Uterus (tissue), 3 donors: ENCODE measurements at regions not wholly inside any gene's neighbourhood (a gene's known extent, or its start where the extent isn't known, plus 50 kb on each side); places are given as distances from the start of the nearest gene placed in this dataset.

Experiments
- DNase-seq, 2 donors: peaks; one replicate each; pipeline ENCODE4 v3.0.0-alpha.2; 2019 to 2020
- H3K27ac ChIP-seq, 2 donors: fragments of 200-600 bp; sonication (generic); 1 replicate in 1 of 2; 2 replicates in 1 of 2; pipeline ENCODE4 v1.5.1; 2016 to 2018
- H3K27me3 ChIP-seq, 2 donors: fragments of 200-600 bp; sonication (generic); one replicate each; pipeline ENCODE4 v1.5.1; 2018 to 2019; ENCODE audit warnings: control low read depth in 1 of 2
- H3K36me3 ChIP-seq, 2 donors: fragments of 200-600 bp; sonication (generic); one replicate each; pipeline ENCODE4 v1.5.1; 2019; ENCODE audit warnings: control low read depth in 1 of 2
- H3K4me1 ChIP-seq, 2 donors: fragments of 200-600 bp; sonication (generic); one replicate each; pipeline ENCODE4 v1.5.1; 2018 to 2019; ENCODE audit warnings: control low read depth in 1 of 2
- H3K4me3 ChIP-seq, 2 donors: fragments of 200-600 bp; sonication (generic); 1 replicate in 1 of 2; 2 replicates in 1 of 2; pipeline ENCODE4 v1.5.1; 2018 to 2019; ENCODE audit warnings: mild to moderate bottlenecking in 1 of 2
- H3K9me3 ChIP-seq, 2 donors: fragments of 200-600 bp; sonication (generic); one replicate each; pipeline ENCODE4 v1.5.1; 2019; ENCODE audit warnings: control low read depth in 1 of 2
- POLR2A ChIP-seq, 2 donors: fragments of 450-650 bp; IDR thresholded peaks; one replicate each; pipeline ENCODE4 v1.6.1; 2016; ENCODE audit warnings: antibody characterized with exemption in 2 of 2, mild to moderate bottlenecking in 1 of 2, moderate library complexity in 1 of 2
- intact Hi-C: fragments of 100-400 bp; cut with DNase I; formaldehyde crosslinking; loops from one replicate; pipeline ENCODE4 v1.15.1; 2023; ENCODE audit warnings: low total_unique reads
- TF ChIP-seq, protein P1 (sequence below), 4 experiments: fragments of 200-600 bp in 2 of 4; fragments of 450-650 bp in 2 of 4; sonication (generic) in 2 of 4; IDR thresholded peaks; one replicate each; pipeline ENCODE4 v1.5.1; 2016 to 2019; ENCODE audit warnings: antibody characterized with exemption in 4 of 4, mild to moderate bottlenecking in 2 of 4, moderate library complexity in 1 of 4
- donor health status: DM: yes; HTN: yes; CAD: no.

- no peak for TF ChIP-seq POLR2A (IDR thresholded peaks at IDR 0.05)
- no peaks in the 10 kb centered on the region for H3K36me3 ChIP-seq
- DNase-seq: no peak
- no peaks in the 10 kb centered on the region for H3K27me3 ChIP-seq
- H3K27ac ChIP-seq: no peak overlapping the region
- no peaks in the 10 kb centered on the region for H3K4me1 ChIP-seq
- intact Hi-C loops: no loop called here
- H3K4me3 ChIP-seq: no peak overlapping the region
- H3K9me3 ChIP-seq: no peaks in the 10 kb centered on the region
These were observed 174.9 kb upstream of the SPTLC3 start for GRCh38 chr20:12833861-12834260.

DNA sequence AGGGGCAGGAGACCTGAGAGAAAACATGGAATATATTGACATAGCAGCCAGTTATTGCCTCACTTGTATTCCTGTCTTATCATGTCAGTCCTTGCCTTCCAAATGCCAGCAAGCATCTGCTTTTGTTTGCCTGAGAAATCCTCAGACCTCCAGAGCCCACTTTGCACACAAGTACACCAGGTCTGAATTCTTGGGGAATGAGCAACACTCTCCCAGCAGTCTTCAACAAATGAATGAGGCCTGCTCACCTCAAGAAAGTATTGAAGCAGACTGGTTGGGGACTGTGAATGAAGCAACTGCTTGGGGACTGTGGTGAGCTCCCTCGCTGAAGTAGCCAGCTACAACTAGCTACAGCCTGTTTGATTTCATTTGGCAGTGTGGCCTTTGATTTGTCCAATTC, 172.8 kb upstream of the SPTLC3 start:
- H3K27me3 ChIP-seq: no peaks in the 10 kb centered on the region

GRCh38 chr20:12837646-12838045, 171.1 kb upstream of the SPTLC3 start:
- H3K27me3 ChIP-seq: no peaks in the 10 kb centered on the region
- no peaks in the 10 kb centered on the region for H3K9me3 ChIP-seq
- H3K36me3 ChIP-seq: no peaks in the 10 kb centered on the region
- H3K4me1 ChIP-seq: no peaks in the 10 kb centered on the region
- intact Hi-C loops: no loop called here
- no peak overlapping the region for H3K4me3 ChIP-seq
- H3K27ac ChIP-seq: no peak overlapping the region
- TF ChIP-seq POLR2A (IDR thresholded peaks at IDR 0.05): no peak
- TF ChIP-seq, protein P1, sequence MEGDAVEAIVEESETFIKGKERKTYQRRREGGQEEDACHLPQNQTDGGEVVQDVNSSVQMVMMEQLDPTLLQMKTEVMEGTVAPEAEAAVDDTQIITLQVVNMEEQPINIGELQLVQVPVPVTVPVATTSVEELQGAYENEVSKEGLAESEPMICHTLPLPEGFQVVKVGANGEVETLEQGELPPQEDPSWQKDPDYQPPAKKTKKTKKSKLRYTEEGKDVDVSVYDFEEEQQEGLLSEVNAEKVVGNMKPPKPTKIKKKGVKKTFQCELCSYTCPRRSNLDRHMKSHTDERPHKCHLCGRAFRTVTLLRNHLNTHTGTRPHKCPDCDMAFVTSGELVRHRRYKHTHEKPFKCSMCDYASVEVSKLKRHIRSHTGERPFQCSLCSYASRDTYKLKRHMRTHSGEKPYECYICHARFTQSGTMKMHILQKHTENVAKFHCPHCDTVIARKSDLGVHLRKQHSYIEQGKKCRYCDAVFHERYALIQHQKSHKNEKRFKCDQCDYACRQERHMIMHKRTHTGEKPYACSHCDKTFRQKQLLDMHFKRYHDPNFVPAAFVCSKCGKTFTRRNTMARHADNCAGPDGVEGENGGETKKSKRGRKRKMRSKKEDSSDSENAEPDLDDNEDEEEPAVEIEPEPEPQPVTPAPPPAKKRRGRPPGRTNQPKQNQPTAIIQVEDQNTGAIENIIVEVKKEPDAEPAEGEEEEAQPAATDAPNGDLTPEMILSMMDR (IDR thresholded peaks at IDR 0.05): no peak
- no peak for DNase-seq

More for the DNA sequence above, 172.8 kb upstream of the SPTLC3 start:
- no peaks in the 10 kb centered on the region for H3K9me3 ChIP-seq
- H3K4me1 ChIP-seq: no peaks in the 10 kb centered on the region
- intact Hi-C loops: no loop called here
- no peak overlapping the region for H3K4me3 ChIP-seq
- H3K36me3 ChIP-seq: no peaks in the 10 kb centered on the region
- no peak for DNase-seq
- no peak overlapping the region for H3K27ac ChIP-seq
- TF ChIP-seq, protein P1 (IDR thresholded peaks at IDR 0.05): no peak
- no peak for TF ChIP-seq POLR2A (IDR thresholded peaks at IDR 0.05)

GRCh38 chr20:12838261-12838866, 170.4 kb upstream of the SPTLC3 start:
- no peak for DNase-seq
- Histone ChIP-seq H3K4me3 (no peak overlapping the region), H3K27me3 (no peaks in the 10 kb centered on the region), H3K4me1 (no peaks in the 10 kb centered on the region), H3K36me3 (no peaks in the 10 kb centered on the region), H3K27ac (no peak overlapping the region), H3K9me3 (no peaks in the 10 kb centered on the region)
- intact Hi-C loops: no loop called here
- no peak for TF ChIP-seq POLR2A (IDR thresholded peaks at IDR 0.05)
- TF ChIP-seq, protein P1 (IDR thresholded peaks at IDR 0.05): no peak

DNA sequence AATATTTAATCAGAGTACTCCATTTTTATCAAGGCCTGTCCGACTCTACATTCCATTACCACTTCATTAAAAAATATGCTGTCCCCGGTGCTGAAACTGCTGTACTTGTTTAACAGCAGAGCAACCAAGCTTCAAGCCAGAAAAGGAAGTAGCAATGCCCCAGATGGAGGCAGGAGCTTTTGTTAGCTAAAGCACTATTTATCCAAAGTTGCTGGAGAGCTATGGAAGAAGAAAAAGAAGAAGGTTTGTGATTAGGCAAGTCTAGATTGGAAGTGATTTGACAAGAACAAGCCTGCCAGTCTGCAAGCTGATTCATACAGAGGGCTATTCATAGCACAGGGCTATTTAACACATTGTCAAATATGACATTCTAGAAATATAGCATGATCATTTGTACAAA, 160.9 kb upstream of the SPTLC3 start:
- TF ChIP-seq POLR2A (IDR thresholded peaks at IDR 0.05): no peak
- TF ChIP-seq, protein P1 (IDR thresholded peaks at IDR 0.05): no peak
- DNase-seq: no peak
- intact Hi-C loops: no loop called here
- Histone ChIP-seq H3K9me3 (no peaks in the 10 kb centered on the region), H3K27ac (no peak overlapping the region), H3K36me3 (no peaks in the 10 kb centered on the region), H3K4me1 (no peaks in the 10 kb centered on the region), H3K4me3 (no peak overlapping the region), H3K27me3 (no peaks in the 10 kb centered on the region)
